Stimulated activated CD8-positive, alpha-beta memory T cell treated with anti-CD3 and anti-CD28 coated beads, Interleukin-2, amount 100 ng/mL, for 1 hour (primary cell): ENCODE measurements at regions not wholly inside any gene's neighbourhood (a gene's known extent, or its start where the extent isn't known, plus 50 kb on each side); places are given as distances from the start of the nearest gene placed in this dataset.
"Not testable (repeated sequence)": the region's sequence is repeated elsewhere in the genome, so short reads cannot be mapped to it uniquely, and the experiment has no call there.

Source experiments
- DNase-seq, 2 donors: peaks; one replicate each; pipeline ENCODE4 v3.0.0-alpha.2; 2020; ENCODE audit warnings: low read depth in 2 of 2

DNA sequence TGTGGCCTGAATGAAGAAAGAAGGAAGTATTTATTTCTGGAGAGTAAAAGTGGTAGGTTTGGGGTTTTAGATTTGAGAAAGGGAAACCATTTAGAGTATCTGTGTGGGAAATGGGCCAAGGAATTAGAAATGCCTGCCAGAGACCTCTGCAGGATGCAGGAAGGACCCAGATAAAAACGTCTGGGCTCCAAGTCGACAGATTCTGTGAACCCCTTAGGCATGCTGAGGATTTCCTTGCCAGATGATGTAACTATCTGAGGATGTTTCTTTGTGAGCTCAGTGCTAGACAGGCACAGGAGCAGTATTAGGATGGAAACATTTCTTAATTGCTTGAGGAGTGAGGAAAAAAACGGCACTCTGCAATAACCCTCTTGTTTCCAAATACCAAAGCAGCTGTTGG is 251.8 kb upstream of the DMRT1 start:
- DNase-seq, result no peak

DNA sequence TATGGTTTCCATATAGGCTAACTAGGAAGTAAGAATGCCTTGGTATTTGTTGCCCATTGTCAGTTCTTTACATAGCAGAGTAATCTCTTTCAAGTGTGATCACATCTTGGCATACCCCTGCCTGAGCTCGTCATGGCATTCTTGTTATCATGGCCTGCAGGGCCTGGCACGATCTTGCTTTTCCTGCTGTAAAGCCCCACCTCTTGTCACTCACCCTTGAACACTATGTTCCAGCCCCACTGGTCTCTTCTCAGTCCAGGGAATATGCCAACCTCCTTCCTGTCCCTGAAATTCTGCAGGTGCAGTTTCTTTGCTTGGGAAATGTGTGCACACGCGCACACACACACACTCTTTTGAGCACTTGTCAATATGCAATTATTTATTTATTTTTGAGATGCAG is 250.2 kb upstream of the DMRT1 start:
- DNase-seq, result no peak

DNA sequence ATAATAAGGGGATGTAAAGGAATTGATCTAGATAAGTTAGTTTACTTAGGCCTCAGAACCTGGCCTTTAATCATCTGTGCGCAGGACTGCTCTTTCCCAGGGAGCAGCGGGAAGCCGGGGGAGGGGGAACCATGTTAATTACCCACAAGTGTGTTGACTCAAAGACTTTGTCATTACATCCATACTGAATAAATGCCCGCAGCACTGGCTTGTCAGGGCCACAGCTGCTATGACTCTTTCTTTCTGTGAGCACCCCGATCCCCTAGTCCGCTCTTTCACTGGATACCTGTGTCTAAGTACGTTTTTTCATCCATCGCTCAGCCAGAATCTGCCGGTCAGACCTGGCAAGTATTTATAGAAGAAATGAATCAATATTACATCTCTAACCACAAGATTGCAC is 249.3 kb upstream of the DMRT1 start:
- no peak for DNase-seq

DNA sequence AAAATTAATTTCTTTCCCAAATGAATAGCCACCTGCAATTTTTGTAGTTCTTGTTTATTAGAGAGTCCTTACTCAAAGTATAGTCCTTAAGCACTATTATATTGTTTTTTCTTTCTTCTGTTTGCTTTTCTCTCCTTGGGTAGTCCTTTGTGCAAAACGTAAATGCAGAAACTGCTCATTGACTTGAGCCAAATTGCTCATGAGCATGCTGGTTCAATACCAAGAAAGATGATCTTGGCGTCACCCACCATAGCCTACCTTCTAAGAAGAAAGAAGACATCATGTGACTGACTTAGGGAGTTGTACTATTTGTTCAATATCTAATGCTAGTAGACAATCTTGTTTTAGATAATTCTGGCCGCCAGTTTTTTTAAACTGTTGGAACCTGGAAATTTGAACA is 248.8 kb upstream of the DMRT1 start:
- DNase-seq, result no peak

DNA sequence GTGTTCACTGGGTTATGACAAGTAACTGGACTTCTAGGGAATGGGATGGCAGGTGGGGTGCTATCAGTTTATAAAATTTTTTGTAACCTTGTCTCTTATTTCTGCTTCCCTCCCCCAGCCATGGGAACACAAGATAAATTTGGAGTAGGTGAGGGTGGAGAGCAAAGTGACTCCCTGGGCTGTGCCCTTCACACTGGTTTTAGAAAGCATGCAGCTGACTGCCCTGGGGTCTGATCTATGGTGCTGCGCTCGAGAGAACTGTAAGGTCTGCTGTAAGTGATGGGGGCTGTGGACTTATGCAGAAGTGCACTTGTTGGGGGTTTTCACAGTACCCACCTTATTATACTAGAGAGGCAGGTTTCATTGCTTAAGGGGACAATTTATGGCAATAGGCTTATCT is 247.7 kb upstream of the DMRT1 start:
- no peak for DNase-seq

DNA sequence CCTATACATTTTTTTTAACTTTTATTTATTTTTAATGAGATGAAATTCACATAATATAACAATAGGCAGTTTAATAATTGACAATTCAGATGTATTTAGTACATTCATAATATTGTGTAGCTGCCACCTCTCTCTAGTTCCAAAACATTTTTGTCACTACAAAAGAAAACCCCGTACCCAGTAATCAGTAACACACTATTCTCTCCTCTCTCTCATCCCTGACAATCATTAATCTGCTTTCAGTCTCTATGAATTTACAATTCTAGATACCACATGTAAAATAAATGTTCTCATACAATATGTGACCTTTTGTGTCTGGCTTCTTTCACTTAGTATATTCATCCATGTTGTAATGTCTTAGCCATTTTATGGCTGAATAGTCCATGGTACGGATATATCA is 244.8 kb upstream of the DMRT1 start:
- no peak for DNase-seq

DNA sequence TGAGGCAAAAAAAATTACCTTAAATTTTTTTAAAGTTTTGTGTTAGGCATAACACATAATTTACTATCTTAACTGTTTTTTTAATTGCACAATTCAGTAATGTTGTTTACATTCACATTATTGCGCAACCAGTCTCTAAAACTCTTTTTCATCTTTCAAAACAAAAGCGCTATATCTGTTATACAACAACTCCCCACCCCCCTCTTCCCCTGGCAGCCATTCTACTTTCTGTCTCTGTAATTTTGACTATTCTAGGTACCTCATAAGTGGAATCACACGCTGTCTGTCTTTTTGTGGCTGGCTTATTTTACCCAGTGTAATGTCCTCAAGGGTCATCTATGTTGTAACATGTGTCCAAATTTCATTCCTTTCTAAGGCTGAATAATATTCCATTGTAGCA is 241.5 kb upstream of the DMRT1 start:
- no peak for DNase-seq

DNA sequence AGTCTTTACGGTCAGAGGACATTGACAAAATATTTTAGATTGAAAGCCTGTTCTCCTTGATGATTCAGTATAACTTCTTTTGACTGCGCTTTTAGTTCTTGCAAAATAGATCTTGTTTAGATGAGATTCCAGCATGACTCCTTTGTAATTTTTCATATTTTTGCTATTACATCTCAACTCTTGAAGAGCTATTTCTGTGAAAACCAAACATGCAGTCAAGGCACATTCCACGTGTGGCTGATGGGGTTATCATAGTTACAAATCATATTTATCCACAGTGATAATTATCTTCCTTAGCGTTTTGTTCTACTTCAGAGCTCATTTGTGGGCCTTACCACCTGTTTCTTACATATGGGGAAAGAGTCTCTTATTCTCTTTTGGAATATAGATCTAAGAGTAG is 238.8 kb upstream of the DMRT1 start:
- DNase-seq, result no peak

DNA sequence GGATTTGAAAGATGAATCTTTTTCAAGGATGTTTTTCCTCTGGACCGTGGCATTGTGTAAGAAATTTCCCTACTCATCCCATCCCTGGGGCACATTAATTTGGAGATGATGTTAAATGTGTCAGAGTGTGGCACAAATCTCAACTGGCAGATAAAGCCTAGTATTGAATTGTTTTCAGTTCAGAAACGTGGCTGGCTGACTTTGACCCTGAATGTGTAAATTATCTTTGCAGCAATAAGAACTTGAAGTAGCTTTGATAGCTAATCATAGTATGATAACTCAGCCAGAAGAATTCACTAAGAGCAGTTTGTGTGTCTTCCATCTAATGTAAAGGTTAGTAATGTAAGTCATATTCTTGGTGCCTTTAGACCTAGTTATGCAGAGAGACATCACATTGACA is 238.4 kb upstream of the DMRT1 start:
- no peak for DNase-seq

DNA sequence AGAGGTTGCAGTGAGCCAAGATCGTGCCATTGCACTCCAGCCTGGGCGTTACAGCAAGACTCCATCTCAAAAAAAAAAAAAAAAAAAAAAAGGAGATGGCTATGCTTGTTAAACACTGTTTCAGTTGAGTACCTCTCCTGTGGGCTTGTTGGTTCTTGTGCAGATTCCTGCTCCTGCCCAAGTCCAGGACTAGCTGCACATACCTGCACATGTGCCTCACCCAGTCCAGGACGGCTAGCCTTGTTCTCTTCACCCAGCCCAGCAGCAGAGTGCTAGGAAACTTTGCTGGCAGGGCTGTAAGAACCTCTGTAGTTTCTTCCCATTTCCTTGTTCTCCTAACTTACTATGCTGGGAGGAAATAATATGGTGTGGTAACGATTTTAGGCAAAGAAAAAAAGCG is 234.1 kb upstream of the DMRT1 start:
- no peak for DNase-seq

DNA sequence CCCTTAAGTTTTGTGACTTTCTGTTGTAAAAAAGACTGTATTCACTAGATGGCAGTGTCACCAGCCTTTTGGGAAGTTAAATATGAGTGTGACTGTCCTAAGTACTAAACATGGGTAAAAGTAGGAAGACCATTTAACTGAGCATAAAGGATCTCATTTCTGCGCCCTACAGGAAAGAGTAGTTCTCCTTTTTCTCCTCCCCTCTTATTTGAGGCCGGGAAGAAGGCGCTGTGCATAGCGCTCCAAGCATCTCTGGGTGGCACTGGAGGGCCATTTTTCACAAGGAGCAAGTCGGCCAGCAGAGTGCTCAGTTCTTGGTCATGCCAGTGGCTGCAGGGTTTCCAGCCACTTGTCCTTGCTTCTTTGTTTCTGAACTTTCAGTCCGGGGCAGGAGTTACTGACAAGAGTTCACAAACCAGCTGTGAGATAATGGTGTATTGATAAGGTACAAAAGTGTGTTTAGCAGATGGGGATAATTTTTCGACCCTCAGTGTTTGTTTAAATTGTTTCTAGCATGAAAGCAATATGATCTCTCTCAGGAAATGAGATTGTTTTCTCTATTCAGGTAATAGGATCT is 227.6 kb upstream of the DMRT1 start:
- DNase-seq, result peak in 1 of 2 donors; percentile 2

DNA sequence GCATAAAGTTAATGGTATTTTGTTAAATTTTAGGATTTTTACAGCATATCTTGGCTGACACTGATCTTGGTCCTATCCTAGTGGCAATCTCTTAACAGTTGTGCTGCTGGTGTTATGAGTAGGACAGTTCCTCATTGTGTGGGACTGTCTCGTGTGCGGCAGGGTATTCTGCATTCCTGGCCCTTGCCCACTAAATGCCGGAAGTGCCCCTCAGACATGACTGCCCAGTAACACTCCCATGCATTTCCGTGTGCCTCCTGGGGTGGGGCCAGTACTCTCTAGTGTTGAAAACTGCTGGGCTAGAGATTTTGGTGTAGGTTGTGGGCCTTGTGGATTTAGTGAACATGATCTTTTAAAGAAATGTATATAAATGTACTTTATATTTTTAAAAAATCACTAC is 227.1 kb upstream of the DMRT1 start:
- no peak for DNase-seq

DNA sequence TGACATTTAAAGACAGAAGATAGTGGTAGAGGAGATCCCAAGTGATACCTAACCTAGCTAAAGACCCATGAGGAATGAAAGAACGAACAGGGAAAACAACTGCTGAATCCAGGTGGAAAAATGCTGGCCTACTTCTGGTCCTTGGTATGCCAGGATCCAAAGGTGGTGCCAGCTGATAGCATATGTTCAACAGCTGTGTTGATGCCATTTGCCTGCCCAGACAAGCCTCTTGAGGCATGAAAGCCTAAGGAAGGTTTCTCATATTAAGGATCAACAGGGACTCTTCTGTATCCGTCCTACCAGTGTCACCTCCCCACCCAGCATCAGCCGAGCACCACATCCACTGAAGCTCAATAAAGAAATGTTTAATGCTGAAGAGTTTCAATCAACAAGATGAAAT is 225.7 kb upstream of the DMRT1 start:
- no peak for DNase-seq

DNA sequence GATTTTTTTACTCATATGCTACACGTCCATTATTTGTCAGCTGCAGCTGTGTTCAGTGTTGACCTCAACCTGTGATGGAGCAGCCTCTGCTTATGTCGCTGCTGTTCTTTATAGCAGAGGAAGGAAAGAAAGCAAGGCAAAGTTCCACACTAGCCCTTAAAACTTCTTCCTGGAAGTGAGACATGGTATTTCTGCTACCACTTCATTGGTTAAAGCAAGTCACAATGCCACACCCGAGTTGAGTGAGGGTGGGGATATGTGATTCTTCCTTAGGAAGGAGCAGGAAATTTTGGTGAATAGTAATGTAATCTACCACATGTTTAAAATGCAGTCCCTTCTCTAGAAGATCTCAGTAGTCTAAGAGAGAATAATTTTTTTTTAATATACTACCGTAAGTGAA is 224.8 kb upstream of the DMRT1 start:
- DNase-seq, result no peak

DNA sequence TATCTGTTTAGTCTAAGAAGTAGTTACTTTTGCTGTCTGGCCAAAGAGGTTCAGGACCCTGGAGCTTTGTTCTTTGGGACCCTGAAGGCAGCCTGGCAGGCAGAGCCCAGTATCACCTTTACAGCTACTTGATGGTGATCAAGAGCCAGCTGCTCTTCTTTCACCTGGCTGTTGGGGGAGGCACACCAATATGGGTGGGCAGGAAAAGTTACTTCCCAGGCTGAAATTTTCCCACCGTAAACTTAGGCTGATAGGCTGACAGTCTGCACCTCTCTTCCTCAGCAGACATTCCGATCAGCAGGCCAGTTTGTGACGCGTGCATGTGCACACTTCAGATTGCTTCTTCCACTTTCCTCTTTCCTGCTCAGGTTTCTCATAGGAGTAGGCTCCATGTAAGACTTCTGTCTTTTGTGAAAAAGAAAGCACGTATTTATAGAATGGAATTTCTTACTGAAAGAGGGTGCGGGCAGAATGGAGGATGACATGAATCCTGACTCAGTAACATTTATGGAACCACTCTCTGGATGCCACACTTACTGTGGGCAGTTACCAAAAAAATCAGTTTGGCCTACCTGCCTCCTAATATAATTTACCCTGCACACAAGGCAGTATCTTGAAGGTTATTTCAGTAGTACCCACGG is 223.9 kb upstream of the DMRT1 start:
- no peak for DNase-seq

DNA sequence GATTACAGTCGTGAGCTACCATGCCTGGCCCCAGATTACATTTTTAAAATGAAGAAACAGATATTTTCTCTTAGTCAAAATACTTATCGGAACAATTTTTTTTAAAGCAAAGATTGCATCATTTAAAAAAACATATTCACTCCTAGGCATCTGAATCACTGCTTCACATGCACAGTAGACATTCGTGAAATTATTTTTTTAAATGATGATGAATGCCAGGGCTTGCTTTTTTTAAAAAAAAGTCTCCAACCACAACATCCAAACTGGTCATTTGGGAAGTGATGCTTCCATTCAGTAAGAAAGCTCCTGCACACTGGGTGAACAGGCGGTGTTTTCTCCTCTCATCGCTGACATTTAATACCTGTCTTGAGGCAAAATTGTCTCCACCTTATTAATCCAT is 223.0 kb upstream of the DMRT1 start:
- DNase-seq, result no peak

DNA sequence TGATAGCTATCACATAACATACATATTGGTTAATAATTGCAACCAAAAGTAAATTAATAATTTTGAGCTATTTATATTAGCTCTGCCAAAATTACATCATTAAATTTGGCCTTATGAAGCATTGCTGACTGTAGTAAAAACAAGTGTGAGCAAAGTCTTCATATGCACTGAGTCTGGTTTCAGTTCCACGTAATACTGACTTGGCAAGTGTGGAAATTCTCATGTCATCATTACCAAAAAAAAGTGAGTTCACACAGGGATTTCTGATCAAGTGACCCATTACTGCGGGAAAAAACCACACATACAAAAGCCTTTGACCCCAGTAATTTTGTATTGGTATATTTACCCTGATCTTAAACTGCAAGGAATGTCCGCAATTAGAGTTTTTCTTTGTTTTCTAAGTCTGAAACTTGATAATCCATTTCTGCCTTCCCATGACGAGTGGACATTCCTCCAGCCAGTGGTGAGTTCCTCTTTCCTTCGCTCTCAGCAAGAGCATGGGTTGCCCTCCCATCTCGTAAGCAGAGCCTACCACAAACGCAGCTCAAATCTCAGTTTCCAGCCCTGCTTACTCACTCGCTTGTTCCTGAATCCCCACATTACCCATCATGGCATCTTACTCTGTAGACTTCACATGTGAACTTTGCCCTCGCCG is 220.2 kb upstream of the DMRT1 start:
- DNase-seq, result no peak

DNA sequence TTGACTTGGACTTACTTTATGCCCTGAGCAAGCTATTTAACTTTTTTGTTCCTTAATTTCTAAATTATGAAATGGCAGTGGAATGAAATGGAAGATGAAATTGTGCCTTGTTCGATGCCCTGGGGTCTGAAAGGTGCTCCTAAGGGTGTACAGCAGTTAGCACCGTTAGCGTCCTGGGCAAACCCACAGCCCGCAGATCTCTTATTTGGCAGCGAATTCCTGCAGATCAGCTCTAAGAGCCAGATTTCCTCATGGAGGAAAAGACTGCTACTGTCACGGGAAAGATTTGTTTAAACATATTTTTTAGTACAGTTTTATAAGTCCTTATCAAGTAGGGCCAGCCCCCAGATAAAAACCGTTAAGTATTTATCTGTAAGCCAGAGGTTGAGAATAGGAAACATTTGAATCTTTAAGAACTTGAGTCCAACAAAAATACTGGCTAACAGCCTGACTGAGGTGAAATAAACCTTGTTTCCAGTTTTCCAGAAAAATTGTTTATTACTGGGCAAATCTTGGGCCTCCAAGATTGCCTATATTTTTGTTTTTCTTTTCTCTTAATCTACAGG is 216.5 kb upstream of the DMRT1 start:
- DNase-seq, result no peak

DNA sequence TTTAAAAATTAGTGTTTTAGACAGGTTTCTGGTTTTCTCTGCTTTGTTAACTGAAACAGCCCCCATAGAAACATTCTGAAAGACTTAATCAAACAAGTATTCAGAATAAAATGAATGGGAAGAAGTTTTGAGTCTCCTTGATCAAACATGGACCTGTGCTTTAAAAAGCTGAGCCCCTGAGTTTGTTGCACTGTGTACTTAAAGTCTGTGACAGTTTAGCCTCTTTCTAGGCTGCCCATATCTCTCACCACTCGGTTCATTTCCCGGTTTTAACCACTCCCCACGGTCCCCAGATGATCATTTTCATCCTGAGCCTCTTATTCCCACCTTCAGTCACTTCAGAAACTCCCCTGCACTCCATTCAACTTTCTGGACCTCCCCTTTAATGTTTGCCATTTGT is 215.9 kb upstream of the DMRT1 start:
- DNase-seq, result no peak

DNA sequence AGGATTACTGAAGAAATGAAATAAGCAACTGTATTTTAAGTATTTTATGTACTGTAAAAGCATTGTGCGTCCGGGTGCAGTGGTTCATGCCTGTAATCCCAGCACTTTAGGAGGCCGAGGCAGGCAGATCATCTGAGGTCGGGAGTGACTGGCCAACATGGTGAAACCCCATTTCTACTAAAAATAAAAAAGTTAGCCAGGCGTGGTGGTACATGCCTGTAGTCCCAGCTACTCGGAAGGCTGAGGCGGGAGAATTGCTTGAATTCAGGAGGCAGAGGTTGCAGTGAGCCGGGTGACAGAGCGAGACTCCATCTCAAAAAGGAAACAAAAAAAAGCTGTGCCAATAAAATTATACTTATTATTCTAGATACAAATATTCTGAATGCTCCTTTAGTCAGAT is 215.4 kb upstream of the DMRT1 start:
- not testable (repeated sequence) for DNase-seq

DNA sequence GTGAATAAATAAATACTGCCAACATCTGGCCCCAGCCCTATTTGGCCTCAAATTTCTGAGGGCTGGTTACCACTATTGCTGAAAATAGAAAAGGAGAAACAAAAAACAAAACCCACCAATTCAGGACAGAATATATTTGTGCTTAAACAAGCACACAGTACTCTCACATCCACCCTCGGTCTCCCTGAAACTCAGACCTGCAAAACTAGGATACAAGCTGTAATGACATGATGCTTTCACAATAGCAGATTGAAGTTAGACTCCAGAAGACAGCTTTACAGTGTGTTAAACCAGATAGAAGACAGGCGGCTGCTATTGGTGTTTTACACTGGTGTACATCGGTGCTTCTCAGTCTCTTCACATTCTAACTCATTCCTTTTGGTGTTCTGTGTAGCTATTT is 214.9 kb upstream of the DMRT1 start:
- DNase-seq, result no peak

DNA sequence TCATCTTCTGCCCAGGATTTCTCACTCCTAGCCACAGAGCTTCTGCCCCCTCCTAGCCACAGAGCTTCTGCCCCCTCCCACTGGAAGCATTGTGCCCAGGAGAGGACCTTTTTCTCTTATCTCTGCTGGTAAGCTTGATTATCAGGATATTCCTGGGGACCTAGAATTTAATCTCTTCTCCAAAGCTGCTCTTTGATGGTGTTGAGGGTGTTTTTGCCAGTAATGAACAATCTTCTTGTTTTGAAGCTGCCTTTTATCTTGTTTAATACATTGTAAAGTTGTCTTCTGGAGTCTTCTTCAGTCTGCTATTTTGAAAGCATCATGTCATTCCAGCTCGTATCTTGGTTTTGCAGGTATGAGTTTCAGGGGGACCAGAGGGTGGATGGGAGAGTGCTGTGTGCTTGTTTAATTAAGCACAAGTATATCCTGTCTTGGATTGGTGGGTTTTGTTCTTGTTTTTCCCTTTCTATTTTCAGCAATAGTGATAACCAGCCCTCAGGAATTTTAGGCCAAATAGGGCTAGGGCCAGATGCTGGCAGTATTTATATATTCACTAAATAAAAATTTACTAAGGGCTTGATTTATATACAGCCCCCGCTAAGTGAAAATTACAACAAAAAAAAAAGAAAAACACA is 214.0 kb upstream of the DMRT1 start:
- no peak for DNase-seq

DNA sequence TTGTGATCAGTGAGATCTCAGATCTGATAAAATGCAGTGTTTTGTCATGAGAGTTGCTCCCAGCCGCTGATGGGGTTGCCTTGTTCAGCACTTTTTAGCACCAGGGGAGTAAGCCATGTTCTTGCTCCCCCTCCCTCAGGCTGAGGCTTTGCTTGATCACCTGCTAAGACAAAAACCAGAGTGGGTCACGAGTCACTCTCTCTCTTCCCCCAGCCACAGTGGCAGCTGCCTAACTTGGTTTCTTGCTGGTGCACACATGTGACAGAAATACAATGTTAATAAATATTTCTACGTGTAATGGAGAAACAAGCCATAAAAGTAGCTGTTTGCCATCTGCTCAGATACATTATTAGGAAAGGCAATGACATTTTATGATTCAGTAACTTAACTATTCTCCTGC is 212.4 kb upstream of the DMRT1 start:
- DNase-seq, result no peak
